GM21529 (cell line): ENCODE measurements at regions not wholly inside any gene's neighbourhood (a gene's known extent, or its start where the extent isn't known, plus 50 kb on each side); places are given as distances from the start of the nearest gene placed in this dataset.
A peak's percentile ranks its signal among the peaks of the same experiment; 100 is the strongest.

Source experiments
- ATAC-seq: cut with Tn5 transposase; IDR thresholded peaks from one replicate; pipeline ENCODE4 v1.9.1; 2021; ENCODE audit not compliant: unreplicated experiment

DNA sequence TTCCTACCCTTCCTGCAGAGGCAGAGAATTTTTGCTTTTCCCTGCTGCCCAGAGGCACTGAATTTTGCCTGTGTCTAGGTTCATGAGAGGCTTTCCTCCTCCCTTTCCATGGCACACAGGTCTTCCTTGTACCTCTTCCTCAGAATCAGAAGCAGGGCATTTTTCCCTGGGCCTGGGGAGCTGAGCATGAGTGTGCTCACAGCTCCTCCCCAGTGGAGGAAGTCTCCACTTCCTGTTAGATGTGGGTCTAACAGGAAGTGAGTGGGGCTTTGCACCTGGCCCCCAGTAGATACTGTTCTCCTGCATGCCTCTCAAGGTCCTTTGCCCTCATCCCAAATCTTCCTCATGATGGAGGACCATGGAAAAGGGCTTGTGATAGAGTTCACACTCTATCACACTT, 297.2 kb upstream of the FIGN start:
- ATAC-seq: no peak

DNA sequence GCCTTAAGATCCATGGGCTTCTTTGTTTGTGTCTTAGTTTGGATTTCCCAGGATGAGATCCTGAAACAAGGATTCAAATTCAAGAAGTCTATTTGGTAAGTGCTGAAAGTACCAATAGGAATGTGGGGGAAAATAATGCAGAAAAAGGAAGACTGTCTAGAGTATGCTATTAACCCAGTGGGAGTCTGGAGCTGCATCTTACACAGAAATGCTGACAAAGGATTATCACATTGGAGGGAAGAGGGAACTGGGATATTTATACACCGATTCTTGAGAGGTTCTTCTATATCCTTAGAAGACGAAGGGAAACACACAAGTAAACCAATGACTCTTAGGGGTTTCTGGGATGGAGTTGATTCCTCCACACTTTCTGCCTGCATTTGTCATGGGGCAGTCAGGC, 294.8 kb upstream of the FIGN start:
- no peak for ATAC-seq

DNA sequence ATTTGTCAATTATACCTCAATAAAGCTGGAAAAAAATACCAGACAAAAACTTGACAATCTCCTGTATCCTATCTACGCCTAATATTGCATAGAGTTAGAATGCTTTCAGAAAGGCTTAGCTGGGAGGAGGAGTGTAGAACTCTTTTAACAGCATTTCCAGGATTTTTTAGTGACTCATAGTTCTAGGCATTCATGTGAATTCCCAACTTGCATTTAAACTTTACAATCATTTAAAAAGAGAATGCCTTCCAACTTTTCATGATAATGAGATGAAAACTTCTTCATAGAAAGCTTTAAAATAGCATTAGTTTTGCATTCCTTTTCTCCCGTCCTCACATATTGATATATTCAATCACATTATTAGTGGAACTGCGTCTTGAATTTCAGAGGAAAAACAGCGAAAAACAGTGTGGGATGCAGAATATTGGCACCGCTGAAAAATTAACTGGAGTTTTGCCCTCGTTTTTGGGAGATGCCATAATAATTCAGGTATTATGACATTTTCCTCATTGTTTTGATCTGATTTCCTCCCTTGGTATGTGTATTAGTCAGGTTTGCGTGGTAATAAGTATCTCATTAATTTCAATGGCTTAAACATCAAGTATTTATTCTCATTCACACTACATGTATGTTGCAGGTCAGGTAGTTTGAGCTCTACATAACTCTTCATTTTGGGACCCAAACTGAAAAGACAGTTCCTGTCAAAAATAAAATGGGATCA, 293.2 kb upstream of the FIGN start:
- ATAC-seq: no peak

DNA sequence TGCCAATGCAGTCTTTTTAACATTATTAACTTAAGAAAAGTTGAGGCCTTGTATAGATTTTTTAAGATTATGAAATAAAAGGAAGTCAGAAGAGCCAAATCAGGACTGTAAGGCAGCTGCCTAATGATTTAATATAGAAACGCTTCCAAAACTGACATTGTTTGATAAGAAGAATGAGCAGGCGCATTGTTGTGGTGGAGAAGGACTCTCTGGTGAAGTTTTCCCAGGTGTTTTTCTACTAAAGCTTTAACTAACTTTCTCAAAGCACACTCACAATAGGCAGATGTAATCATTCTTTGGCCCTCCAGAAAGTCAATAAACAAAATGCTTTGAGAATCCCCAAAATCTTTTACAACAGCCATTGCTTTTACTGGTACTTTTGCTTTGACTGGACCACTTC, 288.6 kb upstream of the FIGN start:
- no peak for ATAC-seq

DNA sequence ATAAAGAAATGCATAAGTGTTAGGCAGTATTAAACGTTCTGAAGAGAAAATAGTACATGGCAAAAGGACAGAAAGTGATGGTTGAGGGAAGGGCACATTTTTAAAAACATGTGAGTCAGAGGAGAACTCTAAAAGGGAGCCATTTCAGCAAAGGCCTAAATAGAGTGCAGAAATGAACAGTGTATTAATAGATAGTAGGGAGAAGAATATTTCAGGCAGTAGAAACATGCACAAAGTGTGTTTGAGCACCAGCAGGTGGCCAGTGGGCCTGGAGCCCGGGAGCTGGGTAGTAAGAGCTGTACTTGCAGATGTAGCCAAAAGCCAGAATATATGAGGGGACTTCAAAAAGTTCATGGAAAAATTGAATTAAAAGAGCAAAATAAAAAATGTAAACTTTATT, 288.1 kb upstream of the FIGN start:
- no peak for ATAC-seq

DNA sequence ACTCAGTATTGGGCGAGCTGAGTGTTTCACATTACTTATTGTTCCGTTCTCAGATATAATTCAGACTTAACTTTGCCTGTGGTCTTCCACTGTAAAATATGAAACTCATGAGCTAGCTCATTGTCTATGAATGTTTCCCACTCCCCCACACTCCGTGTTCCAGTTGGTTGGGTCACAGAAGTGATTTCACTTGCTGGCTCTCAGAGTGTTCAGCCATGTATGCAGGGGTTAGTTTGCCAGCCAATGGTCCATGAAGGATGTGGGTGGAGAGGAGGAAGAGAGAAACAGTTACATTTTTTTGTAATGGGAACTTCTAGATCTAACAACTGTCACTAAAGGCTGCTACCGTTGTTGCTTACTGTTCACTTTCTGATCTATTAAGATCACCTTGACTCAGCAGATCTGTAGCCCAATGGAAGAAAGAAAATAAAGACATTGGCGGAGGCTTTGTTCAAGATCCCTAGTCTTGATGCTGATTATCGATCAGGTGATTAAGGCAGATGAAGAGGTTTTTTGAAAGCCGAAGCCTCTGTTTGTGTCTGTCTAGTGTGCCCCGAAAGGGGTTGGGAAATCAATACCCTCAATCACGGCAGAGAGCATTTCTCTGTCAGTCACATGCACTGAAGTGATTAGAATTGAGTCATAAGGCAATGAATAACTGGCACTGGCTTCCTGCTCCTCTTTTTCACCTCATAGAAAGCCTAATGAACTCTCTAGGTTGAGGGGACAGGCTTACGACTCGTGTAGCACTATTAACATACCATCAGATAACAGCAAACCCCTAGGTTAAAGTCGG, 279.7 kb upstream of the FIGN start:
- ATAC-seq: peak; percentile 97

DNA sequence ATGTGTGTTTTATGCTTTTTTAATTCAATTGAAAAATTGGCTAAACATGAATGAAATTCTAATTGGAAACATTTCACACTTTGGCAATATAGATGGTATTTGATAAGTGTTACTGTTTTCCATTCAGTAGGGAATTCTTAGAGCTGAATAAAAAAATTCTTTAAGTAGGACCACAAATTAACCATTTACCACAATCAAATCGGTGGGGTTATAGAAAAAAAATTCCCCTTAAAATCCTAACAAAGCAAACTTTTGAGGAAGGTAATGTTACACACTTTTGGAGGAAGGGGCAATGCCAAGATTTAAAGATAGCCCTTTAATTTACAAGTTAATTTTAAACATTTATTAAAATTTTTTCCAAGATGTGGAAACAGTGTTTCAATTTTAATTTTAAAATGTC, 279.0 kb upstream of the FIGN start:
- ATAC-seq: no peak

DNA sequence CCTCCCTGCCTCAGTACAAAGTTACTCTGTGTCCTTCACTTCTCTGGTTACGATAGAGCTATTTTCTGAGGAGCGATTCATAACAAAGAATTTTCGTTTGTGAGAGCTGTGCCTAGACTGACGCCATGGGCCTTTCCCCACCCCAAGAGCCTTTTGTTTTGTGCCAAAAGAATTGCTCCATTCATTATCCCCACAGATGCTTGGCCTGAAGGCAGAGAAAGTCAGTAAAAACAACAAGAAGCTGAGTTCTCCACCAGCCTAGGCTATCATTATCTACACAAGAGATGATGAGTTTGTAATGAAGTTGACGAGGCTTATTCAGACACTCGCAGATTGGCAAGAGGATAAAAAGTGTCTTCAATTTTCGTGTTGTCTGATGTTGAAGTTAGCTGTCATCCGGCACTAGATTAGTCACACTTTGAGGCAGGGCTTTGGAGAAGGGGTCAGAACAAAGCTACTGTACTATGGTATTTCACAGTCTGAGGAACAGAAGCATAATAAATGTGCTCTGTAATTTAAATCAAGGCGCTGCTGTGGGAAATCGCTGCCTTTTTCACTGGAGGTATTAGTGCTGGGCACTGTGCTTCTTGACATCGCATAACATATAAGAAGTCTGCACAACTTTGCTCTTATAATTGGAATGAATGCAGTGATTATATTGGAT, 278.4 kb upstream of the FIGN start:
- ATAC-seq: no peak

DNA sequence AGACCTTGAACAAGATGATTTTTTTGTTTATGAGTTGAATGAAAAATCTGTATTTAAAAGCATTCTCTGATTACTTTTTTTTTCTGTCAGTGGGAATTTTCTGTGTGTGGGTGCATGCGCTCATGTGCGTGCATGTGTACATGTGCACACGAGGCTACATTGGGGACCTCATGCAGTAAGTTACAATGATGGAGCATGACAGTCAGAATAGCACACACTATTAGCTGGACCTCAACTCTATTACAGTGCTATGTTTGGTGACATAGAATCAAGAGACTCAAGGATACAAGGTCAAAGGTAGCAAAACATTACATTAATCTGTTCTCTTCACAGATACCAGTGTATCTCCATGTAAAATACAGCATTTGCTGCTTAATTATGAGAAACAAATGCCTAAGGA, 276.8 kb upstream of the FIGN start:
- no peak for ATAC-seq

DNA sequence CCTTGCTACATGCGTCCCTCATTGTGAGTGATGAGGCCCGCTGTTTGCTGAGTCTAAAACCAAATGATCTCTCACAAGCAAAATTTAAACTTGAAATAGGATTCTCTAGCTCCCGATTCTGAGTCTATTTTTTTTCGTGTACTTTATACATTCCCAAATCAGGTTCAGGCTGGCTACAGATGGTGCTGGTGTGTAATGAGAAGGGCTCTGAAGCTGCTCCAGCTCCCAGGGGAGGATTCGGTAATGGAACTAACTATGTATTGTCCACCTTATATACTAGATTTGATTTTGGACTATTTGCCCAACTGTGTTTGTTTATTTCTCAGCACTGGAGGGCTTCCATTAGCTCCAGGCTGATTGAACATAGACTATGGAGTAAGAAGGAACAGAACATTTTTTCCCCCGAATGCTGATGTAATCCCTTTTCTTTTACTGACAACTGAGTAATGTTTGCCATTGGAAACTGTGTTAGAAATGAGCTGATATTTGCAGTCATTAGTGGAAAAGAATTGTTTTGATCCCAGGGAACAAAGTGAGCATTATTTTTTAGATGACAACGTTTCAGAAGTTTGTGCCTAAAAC, 274.0 kb upstream of the FIGN start:
- ATAC-seq: no peak

DNA sequence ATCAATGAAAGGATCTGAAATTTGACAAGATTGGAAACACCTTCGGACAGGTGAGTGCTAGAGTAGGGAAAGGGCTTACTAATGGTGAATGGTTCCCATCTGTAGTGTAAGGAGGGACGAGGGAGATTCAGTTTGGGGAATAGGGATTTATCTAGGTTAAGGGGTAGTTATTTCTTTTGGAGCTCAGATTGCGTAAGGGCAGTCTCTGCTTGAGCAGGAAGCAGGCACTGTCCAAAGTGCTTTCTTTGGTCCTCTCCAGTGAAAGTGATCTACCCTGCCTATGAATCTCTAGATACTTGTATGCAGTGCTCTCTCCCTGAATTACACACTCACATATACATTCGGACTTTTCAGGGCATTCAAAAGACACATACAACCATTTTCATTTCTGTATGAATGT, 272.9 kb upstream of the FIGN start:
- ATAC-seq: no peak

DNA sequence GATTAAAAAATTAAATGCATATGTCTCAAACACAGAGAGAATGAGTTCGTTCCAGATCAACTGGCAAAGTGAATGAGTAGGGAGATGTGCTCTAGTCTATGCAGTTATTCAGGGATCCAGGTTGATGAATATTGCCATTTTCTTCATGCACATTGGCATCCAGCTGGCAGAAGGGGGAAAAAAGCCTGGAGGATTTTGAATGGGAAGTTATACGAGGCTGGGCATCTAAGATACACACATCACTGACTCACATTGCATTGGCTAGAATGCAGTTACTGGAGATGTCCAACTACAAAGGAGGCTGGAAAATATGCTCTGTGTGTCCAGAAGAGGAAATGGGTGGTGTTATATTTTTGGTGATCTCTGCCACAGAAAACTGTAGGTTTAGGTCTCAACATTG, 270.9 kb upstream of the FIGN start:
- no peak for ATAC-seq

DNA sequence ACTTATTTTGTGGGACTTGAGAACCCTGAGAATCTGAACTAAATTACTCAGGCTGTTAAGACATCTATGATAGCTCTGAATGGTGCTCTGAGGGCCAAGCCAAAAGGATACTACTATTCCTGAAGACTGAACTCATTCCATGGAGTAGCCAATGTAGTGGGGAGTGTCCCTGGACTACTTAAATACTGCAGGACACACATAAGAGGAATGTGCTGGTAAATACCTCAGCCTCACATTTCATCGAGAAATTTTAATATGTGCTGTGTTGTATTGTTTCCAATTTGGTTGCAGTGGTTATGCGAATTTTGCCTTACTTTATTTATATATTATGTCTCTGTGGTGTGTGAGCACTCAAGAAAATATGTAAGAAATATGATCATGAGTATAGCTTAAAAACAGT, 264.4 kb upstream of the FIGN start:
- no peak for ATAC-seq

DNA sequence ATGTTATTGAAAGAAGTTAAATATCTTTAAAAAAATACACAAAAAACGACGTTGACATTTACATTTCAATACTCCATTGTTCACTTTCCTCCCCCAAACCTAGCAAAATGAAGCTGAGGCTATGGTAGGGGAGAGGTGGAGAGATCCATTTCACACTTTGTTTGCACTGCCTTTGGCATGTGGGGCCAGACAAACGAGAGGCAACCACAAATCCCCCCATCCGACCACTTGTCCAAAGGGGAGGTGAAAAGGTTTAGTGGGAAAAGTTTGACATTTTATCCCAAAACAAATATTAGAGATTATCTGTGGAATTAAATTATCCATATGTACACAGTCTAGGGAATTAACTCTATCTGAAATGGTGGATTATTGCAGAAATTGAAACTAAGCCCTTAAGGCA, 261.7 kb upstream of the FIGN start:
- no peak for ATAC-seq

DNA sequence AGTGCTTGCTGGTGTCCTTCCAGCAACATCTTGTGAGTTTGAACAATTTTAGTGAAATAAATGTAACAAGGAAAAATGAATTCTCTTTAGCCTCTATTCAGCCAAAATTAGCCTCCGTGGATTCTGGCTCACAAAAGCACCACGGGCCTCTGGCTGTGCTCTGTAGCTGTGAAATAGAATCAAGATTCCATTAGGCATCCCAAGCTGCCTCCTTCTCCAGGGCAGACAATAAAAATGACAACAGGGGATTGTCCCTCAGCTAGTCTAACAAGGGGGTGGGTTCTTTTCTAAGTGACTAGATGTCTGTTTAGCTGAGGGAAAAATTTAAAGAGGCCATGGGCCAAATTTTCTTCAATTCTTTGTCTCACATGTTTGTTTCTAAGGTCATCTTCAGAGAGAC, 254.7 kb upstream of the FIGN start:
- ATAC-seq: no peak

DNA sequence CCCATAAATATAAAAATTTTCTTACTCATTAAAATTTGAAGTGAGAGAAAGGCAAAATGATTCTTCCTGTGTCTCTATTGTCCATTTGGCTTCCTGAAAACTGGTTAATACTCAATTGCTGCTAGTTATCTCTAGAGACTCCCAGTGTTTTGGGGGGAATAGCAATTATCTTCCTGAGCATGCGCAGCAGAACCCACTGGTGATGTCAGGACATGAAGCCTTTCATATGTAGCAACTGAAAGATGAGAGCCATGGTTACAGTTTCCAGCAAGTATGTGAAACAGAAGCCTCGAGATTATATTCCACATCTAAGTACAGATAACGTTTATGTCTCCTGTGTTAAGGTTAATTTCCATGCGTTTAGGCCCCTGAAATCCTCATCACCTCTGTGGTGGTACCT, 254.3 kb upstream of the FIGN start:
- ATAC-seq: no peak

DNA sequence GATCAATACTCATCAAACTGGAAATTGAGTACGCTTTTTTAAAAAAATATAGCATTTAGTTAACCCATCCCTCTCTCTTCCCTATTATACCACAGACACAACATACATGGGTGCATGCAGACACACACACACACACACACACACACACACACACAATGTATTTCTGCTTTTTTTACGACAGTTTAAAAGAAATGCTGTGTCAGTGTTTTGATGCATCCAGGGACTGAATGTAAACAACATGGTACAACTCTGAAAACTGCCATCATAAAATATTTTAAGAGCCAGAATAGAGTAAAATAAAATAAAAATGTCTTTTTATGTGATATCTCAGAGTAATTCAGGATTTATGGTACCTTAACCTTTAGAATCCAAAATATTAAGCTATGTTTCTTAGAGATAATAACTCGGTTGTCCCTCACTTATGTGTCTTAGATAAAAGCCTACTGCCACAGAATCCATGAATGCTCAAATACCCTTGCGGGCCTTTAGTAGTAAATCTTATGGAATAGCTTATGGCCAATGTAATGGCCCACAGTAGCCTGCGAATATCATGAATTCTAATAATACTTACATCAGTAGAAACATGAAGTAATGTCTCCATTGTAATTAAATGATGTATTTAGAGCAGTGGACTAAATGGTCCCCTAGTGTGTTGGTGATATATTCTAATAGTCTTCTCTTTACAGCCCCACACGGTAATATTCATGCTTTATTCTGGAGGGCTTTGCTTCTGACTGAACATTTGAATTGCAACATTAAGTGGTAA, 251.6 kb upstream of the FIGN start:
- no peak for ATAC-seq

DNA sequence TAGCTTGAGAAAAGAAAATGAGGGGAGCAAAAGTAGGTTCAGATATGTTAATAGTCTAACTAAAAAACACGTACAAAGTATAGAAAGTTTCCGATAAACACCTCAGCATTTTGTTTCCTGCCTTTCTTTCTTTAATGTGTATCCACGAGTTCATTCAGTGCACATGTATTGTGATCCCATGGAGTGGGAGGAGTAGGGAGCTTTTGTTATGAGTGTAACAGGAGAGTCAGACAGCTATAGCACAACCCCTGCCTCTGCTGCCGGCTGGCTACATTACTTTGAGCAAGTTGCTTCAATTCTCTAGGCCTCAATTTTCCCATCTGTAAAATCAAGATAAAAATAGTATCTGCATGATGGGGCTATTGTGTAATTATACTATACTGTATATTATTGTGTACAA, 249.2 kb upstream of the FIGN start:
- no peak for ATAC-seq

DNA sequence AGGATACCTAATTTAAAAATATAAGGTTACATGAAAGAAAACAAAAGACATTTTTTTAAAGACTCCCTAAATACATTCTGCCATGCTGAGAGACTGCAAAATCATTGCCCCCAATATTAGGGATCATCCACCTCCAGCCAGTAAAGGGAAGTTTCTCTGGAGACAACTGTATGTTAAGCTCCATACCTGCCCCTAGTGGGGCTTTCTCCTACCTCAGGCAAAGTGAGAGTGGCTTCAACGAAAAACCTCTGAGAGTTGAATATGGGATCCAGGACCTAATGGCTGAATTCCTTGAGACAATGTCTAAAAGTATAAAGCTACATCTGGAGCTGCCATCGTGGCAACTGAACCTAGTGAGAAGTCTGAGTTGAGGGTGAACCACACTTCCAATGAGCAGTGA, 248.1 kb upstream of the FIGN start:
- ATAC-seq: no peak

DNA sequence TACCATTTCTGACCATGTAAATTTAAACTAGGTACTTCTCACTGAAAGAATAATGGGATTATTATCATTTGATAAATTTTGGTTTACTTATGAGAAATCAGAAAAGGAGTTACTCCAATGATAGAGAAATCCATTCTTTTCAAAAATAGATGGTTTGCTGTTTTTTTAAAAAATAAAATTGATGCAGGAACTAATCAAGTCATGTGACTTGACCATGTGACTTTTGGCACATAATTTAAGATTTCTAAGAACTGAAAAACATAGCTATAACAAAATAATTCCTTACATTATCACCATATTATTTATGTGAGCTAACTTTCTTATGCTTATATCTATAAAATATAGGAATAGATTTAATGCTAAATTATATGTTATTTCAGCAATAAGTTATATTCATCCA, 247.1 kb upstream of the FIGN start:
- ATAC-seq: no peak

DNA sequence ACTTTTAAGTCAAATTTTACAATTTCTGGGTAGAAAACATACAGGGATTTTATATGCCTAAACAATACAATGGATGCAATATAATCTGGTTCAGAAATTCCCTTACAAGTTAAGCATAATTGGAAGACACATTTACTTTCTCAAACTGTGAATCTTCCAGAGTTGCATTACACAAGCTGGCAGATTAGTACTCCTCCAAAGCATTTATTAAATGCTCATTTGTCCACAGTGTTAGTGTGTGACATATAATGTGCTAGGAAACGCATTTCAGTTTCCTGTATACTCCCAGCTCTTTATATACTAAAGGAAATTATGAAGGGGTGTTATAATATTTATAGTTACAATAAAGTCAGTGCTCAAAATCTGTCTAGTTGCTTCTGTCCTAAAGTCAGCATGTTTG, 239.0 kb upstream of the FIGN start:
- no peak for ATAC-seq
